MG63 (cell line): ENCODE measurements at regions not wholly inside any gene's neighbourhood (a gene's known extent, or its start where the extent isn't known, plus 50 kb on each side); places are given as distances from the start of the nearest gene placed in this dataset.
"Not testable (repeated sequence)": the region's sequence is repeated elsewhere in the genome, so short reads cannot be mapped to it uniquely, and the experiment has no call there.

ENCODE experiments used
- DNase-seq: peaks from one replicate; pipeline ENCODE4 v3.0.0-alpha.2; 2020
- H3K27me3 ChIP-seq: fragments of 250-450 bp; sonication (Bioruptor Pico); 2 replicates; pipeline ENCODE4 v1.5.1; 2020; ENCODE audit warnings: mild to moderate bottlenecking, moderate library complexity
- H3K36me3 ChIP-seq: fragments of 250-450 bp; sonication (Bioruptor Pico); 2 replicates; pipeline ENCODE4 v1.5.1; 2020; ENCODE audit warnings: mild to moderate bottlenecking, moderate library complexity
- H3K4me3 ChIP-seq: fragments of 250-450 bp; sonication (Bioruptor Pico); 2 replicates; pipeline ENCODE4 v1.5.1; 2020; ENCODE audit warnings: mild to moderate bottlenecking, moderate library complexity
- H3K9me3 ChIP-seq: fragments of 250-450 bp; sonication (Bioruptor Pico); 2 replicates; pipeline ENCODE4 v1.5.1; 2020; ENCODE audit warnings: mild to moderate bottlenecking, moderate library complexity

DNA sequence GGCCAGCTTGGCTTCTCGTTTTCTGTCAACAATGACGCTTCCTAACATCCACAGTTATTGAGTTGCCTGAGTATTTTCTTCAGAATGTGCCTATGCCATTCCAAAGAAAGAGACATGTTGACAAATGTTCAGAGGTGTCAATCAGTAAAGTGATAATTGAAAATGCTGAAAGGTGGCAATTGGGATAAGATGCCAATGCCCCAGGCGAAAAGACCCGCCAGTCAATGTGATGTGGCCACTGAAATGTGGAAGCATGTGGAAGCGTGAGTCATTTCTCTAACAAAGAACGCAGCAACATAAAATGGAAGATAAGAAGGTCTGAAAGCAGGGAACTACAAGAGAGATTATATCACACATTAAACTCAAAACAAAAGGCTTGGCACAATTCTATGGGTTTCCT is 882.2 kb upstream of the SLC10A2 start:
- Histone ChIP-seq H3K36me3 (no peaks in the 10 kb centered on the region), H3K27me3 (no peaks in the 10 kb centered on the region), H3K9me3 (no peaks in the 10 kb centered on the region), H3K4me3 (no peak overlapping the region)
- DNase-seq: no peak

DNA sequence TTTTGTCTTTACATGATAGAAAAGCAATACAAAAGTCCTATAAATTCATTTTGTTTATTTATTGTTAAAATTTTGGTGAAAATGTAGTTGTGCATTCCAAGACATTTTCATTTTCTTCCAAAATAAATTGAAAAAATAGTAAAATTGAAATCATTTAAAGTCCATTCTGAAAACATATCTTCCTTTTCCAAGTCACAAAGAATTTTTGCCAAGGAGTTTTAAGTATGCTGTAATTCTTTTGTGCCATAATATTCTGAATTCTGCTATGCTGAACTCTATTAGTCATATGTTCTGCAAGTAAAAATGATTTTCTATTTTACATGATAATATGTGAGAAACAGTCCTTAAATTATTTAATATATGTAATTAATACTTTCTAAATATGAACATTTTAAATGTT is 879.6 kb upstream of the SLC10A2 start:
- no peak for DNase-seq
- Histone ChIP-seq H3K9me3 (no peaks in the 10 kb centered on the region), H3K36me3 (no peaks in the 10 kb centered on the region), H3K4me3 (no peak overlapping the region), H3K27me3 (no peaks in the 10 kb centered on the region)

GRCh38 chr13:103941506-103942140 is 875.4 kb upstream of the SLC10A2 start:
- no peak for DNase-seq

DNA sequence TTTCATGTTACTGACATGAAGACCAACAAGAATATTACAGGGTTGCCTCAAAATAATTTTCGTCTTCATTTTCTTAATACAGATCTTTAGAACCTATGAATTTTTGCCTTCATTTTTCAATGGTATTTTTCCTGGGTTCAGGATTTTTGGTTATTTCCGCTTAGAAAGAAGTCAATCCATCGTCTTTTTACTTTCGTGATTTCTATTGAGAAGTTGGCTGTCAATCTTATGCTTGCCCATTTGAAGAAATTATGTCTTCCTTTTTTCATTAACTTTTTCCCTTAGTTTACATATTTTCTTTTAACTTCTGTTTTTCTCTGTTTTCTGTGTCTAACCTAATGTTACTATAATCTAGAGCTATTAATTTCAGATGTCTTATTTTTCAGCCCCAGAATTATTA is 868.9 kb upstream of the SLC10A2 start:
- Histone ChIP-seq H3K4me3 (no peak overlapping the region), H3K27me3 (no peaks in the 10 kb centered on the region), H3K36me3 (no peaks in the 10 kb centered on the region), H3K9me3 (peaks cover 10% of the 10 kb centered on the region)
- DNase-seq: no peak

More at GRCh38 chr13:103941506-103942140, 875.4 kb upstream of the SLC10A2 start:
- Histone ChIP-seq H3K27me3 (no peaks in the 10 kb centered on the region), H3K4me3 (no peak overlapping the region), H3K9me3 (no peaks in the 10 kb centered on the region; the same call in 1 of the 2 replicates), H3K36me3 (no peaks in the 10 kb centered on the region)

GRCh38 chr13:103931885-103932284 is 865.7 kb upstream of the SLC10A2 start:
- Histone ChIP-seq H3K27me3 (no peaks in the 10 kb centered on the region), H3K36me3 (no peaks in the 10 kb centered on the region), H3K9me3 (peaks cover 10% of the 10 kb centered on the region), H3K4me3 (no peak overlapping the region)
- no peak for DNase-seq

GRCh38 chr13:103931331-103931845 is 865.2 kb upstream of the SLC10A2 start:
- no peak for DNase-seq
- Histone ChIP-seq H3K4me3 (no peak overlapping the region), H3K36me3 (no peaks in the 10 kb centered on the region), H3K9me3 (peaks cover 10% of the 10 kb centered on the region), H3K27me3 (no peaks in the 10 kb centered on the region)

DNA sequence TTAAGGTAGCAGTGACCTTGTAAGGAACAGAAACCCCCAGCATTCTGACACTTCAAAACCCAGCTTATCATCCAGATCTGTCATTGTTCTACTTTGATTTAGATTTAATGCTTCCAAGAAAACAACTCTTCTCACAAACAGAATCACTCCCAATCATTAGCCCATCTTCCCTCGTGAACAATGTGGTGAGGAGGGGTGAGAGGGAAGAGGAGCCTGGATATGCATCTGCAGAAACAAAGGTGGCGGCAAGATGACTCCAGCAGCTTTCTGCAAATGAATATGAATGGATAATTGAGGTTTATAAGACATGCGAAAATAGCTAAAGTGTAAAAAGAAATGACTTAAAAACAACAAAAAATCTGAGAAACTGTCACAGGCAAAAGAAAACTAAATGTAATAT is 859.9 kb upstream of the SLC10A2 start:
- DNase-seq: no peak
- H3K27me3 ChIP-seq: no peaks in the 10 kb centered on the region
- no peak overlapping the region for H3K4me3 ChIP-seq
- no peaks in the 10 kb centered on the region for H3K36me3 ChIP-seq
- H3K9me3 ChIP-seq: no peaks in the 10 kb centered on the region

DNA sequence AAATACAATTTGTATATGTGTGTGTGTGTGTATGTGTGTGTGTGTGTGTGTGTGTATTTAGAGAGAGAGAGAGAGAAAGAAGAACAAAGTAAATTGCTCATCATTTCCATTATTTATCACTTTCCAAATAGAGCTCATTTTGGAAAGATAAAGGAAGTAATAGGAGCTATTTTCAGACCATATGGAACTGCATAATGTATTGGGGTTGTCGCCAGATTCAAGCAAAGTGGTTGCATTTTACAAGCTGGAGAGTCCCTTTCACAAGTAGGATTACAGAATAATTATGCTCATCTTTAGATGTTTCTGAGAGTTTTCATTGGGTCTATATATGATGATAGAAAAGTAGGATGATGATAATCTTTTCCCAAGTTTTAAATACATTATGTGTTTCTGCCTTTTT is 842.7 kb upstream of the SLC10A2 start:
- Histone ChIP-seq H3K36me3 (no peaks in the 10 kb centered on the region), H3K9me3 (no peaks in the 10 kb centered on the region), H3K4me3 (no peak overlapping the region), H3K27me3 (no peaks in the 10 kb centered on the region)
- no peak for DNase-seq

- Histone ChIP-seq H3K27me3 (no peaks in the 10 kb centered on the region), H3K4me3 (no peak overlapping the region), H3K36me3 (no peaks in the 10 kb centered on the region), H3K9me3 (no peaks in the 10 kb centered on the region)
- no peak for DNase-seq
These were observed 842.1 kb upstream of the SLC10A2 start for GRCh38 chr13:103908274-103908673.

GRCh38 chr13:103903790-103904189 is 837.6 kb upstream of the SLC10A2 start:
- Histone ChIP-seq H3K4me3 (no peak overlapping the region), H3K36me3 (no peaks in the 10 kb centered on the region), H3K9me3 (no peaks in the 10 kb centered on the region), H3K27me3 (no peaks in the 10 kb centered on the region)
- no peak for DNase-seq

DNA sequence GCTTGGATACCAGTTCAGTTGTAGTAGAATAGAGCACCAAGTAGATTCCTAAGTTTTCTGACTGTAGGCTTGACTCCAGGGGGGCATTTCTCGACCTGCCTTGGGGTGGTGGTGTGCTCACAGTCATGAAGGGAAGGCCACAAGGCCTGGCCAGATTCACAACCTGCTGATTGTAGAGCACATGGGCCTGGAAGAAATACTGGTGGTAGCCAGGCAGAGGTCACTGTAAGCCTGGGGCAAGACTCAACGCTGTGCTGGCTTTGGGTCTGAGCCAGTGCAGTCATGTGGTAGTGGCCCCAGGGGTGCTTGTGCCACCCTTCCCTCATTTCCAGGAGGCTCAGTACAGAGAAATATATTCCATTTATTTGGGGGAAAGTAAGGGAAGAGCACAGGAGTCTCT is 832.3 kb upstream of the SLC10A2 start:
- no peak overlapping the region for H3K4me3 ChIP-seq
- no peak for DNase-seq
- H3K27me3 ChIP-seq: no peaks in the 10 kb centered on the region
- H3K36me3 ChIP-seq: no peaks in the 10 kb centered on the region
- no peaks in the 10 kb centered on the region for H3K9me3 ChIP-seq

DNA sequence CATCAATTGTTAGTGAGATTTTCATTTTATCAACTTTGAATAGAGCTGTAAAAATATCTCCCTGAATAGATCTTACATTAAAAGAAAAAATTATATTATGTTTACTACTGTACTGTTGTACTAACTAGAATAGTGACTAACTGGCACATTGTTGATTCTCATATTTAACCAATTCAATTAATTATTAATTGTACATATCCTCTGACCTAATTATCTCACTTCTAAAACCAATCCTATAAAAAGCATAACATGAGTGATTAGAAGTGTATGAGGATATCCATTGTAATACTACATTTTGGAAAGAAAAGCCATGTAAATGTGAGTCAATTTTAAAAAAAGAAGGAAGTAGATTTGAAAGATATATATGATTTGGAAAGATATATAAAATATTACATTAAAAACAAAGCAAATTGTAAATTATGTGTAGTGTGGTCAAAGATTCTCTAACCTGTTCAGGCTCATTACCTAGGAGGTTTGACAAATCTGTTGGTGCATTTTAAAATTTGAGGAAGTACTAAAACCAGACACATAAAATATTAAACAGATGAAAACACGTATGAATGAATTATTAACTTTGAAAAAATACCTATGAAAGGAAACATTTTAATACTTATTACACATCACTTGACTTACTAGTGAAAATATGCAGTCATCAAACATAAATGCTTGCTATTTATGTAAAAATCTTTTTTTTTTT is 829.8 kb upstream of the SLC10A2 start:
- Histone ChIP-seq H3K36me3 (no peaks in the 10 kb centered on the region), H3K27me3 (no peaks in the 10 kb centered on the region), H3K9me3 (no peaks in the 10 kb centered on the region), H3K4me3 (no peak overlapping the region)
- no peak for DNase-seq

- no peaks in the 10 kb centered on the region for H3K9me3 ChIP-seq
- no peaks in the 10 kb centered on the region for H3K36me3 ChIP-seq
- no peak overlapping the region for H3K4me3 ChIP-seq
- no peak for DNase-seq
- H3K27me3 ChIP-seq: no peaks in the 10 kb centered on the region
These were observed 828.4 kb upstream of the SLC10A2 start for GRCh38 chr13:103894626-103895025.

GRCh38 chr13:103884101-103884723 is 818.0 kb upstream of the SLC10A2 start:
- Histone ChIP-seq H3K9me3 (no peaks in the 10 kb centered on the region), H3K36me3 (no peaks in the 10 kb centered on the region), H3K27me3 (no peaks in the 10 kb centered on the region), H3K4me3 (no peak overlapping the region)
- no peak for DNase-seq

GRCh38 chr13:103883698-103884097 is 817.5 kb upstream of the SLC10A2 start:
- DNase-seq: no peak

GRCh38 chr13:103883164-103883563 is 816.9 kb upstream of the SLC10A2 start:
- Histone ChIP-seq H3K36me3 (no peaks in the 10 kb centered on the region), H3K27me3 (no peaks in the 10 kb centered on the region), H3K9me3 (no peaks in the 10 kb centered on the region), H3K4me3 (peak overlapping the region; percentile 4; the same call in 1 of the 2 replicates)
- DNase-seq: peak; percentile 94

More at GRCh38 chr13:103883698-103884097, 817.5 kb upstream of the SLC10A2 start:
- Histone ChIP-seq H3K36me3 (no peaks in the 10 kb centered on the region), H3K4me3 (no peak overlapping the region), H3K9me3 (no peaks in the 10 kb centered on the region), H3K27me3 (no peaks in the 10 kb centered on the region)

DNA sequence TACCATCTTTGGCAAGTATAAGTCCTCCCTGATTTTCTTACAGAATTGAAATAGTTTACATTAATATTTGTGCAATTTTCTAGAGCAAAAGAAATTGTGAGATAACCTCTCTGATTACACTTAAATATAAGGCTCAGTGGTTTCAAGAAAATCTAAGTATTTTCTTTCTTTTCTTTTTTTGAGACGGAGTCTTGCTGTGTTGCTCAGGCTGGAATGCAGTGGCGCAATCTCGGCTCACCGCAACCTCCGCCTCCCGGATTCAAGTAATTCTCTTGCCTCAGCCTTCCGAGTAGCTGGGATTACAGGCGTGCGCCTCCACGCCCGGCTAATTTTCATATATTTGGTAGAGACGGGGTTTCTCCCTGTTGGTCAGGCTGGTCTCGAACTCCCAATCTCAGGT is 813.9 kb upstream of the SLC10A2 start:
- DNase-seq, H3K4me3 ChIP-seq, H3K9me3 ChIP-seq, H3K36me3 ChIP-seq, H3K27me3 ChIP-seq: not testable (repeated sequence)
